ENCODE measurements at regions not wholly inside any gene's neighbourhood (a gene's known extent, or its start where the extent isn't known, plus 50 kb on each side); places are given as distances from the start of the nearest gene placed in this dataset.

GRCh38 chr13:33721724-33722123, 96.2 kb upstream of the RFC3 start:
- no peak for DNase-seq (ENCODE audit: low read depth in 6 of 9, low spot score in 9 of 9)
- peak overlapping the region in 1 of 2 donors; percentile 36 for H3K27ac ChIP-seq (ENCODE audit: low read depth in 1 of 2, low read length in 1 of 2)
- H3K4me3 ChIP-seq (ENCODE audit: low read length in 2 of 2): no peak overlapping the region
- H3K27me3 ChIP-seq (ENCODE audit: control insufficient read depth in 2 of 2, insufficient read depth in 1 of 2, low read length in 1 of 2): no peaks in the 10 kb centered on the region
- peaks cover 0 to 5% of the 10 kb centered on the region in 2 donors for H3K4me1 ChIP-seq (ENCODE audit: control insufficient read depth in 2 of 2, insufficient read depth in 2 of 2, low read length in 2 of 2)
- no peaks in the 10 kb centered on the region for H3K9me3 ChIP-seq (ENCODE audit: control insufficient read depth in 2 of 2, insufficient read depth in 1 of 2, low read length in 1 of 2)
- whole genome bisulfite sequencing: 37% methylated on average over 1 of the region's 1 CpG
- H3K36me3 ChIP-seq (ENCODE audit: control insufficient read depth in 2 of 2, insufficient read depth in 2 of 2, low read length in 1 of 2): no peaks in the 10 kb centered on the region

- Histone ChIP-seq H3K4me1 (ENCODE audit: control insufficient read depth in 2 of 2, insufficient read depth in 2 of 2, low read length in 2 of 2) (peaks cover 0 to 5% of the 10 kb centered on the region in 2 donors), H3K36me3 (ENCODE audit: control insufficient read depth in 2 of 2, insufficient read depth in 2 of 2, low read length in 1 of 2) (no peaks in the 10 kb centered on the region), H3K9me3 (ENCODE audit: control insufficient read depth in 2 of 2, insufficient read depth in 1 of 2, low read length in 1 of 2) (no peaks in the 10 kb centered on the region), H3K27ac (ENCODE audit: low read depth in 1 of 2, low read length in 1 of 2) (peak overlapping the region in 1 of 2 donors; percentile 36), H3K27me3 (ENCODE audit: control insufficient read depth in 2 of 2, insufficient read depth in 1 of 2, low read length in 1 of 2) (no peaks in the 10 kb centered on the region), H3K4me3 (ENCODE audit: low read length in 2 of 2) (no peak overlapping the region)
- no peak for DNase-seq (ENCODE audit: low read depth in 6 of 9, low spot score in 9 of 9)
- 56% methylated on average over 3 of the region's 3 CpGs for WGBS
Observed at GRCh38 chr13:33722216-33722915, 95.6 kb upstream of the RFC3 start.

GRCh38 chr13:33723365-33723764, 94.6 kb upstream of the RFC3 start:
- H3K9me3 ChIP-seq (ENCODE audit: control insufficient read depth in 2 of 2, insufficient read depth in 1 of 2, low read length in 1 of 2): no peaks in the 10 kb centered on the region
- no peak for DNase-seq (ENCODE audit: low read depth in 6 of 9, low spot score in 9 of 9)
- H3K27ac ChIP-seq (ENCODE audit: low read depth in 1 of 2, low read length in 1 of 2): no peak overlapping the region

DNA sequence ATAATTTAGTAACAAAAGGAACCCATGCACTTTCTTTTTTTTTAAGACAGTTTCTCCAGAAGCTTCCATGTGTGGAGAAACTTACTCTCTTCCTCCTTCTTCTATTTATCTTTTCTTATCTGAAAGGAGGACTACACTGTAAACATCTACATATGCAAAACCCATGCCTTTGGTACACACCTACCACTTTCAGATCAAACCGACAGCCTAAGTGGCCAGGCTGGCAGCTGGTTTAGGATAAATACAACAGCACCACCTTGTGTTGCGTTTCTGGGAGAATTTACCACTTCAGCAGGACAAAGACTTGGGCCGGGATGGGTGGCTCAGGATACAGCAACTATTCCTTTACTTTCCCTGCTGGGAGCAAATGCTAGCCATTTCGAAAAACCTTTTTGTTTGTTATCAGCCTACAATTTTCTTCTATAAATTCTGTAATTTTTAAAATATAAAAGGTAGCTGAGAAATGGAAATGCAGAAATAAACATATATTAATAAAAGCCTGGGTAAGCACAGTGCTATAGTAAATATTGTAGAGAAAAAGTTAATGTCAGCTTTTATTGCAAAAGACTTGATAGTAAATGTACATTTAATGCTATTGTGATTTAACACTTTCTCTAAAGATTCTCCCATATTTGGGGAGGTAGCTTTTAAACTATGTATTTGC, 94.0 kb upstream of the RFC3 start:
- Histone ChIP-seq H3K4me3 (ENCODE audit: low read length in 2 of 2) (no peak overlapping the region), H3K4me1 (ENCODE audit: control insufficient read depth in 2 of 2, insufficient read depth in 2 of 2, low read length in 2 of 2) (peaks cover 0 to 10% of the 10 kb centered on the region in 2 donors), H3K27me3 (ENCODE audit: control insufficient read depth in 2 of 2, insufficient read depth in 1 of 2, low read length in 1 of 2) (no peaks in the 10 kb centered on the region), H3K27ac (ENCODE audit: low read depth in 1 of 2, low read length in 1 of 2) (no peak overlapping the region), H3K36me3 (ENCODE audit: control insufficient read depth in 2 of 2, insufficient read depth in 2 of 2, low read length in 1 of 2) (no peaks in the 10 kb centered on the region), H3K9me3 (ENCODE audit: control insufficient read depth in 2 of 2, insufficient read depth in 1 of 2, low read length in 1 of 2) (no peaks in the 10 kb centered on the region)
- peak; percentile 21 to 82 (median 59) for DNase-seq (ENCODE audit: low read depth in 6 of 9, low spot score in 9 of 9)
- 13% methylated on average over 4 of the region's 4 CpGs for WGBS

More at GRCh38 chr13:33723365-33723764, 94.6 kb upstream of the RFC3 start:
- no peaks in the 10 kb centered on the region for H3K27me3 ChIP-seq (ENCODE audit: control insufficient read depth in 2 of 2, insufficient read depth in 1 of 2, low read length in 1 of 2)
- H3K36me3 ChIP-seq (ENCODE audit: control insufficient read depth in 2 of 2, insufficient read depth in 2 of 2, low read length in 1 of 2): no peaks in the 10 kb centered on the region
- H3K4me3 ChIP-seq (ENCODE audit: low read length in 2 of 2): no peak overlapping the region
- peaks cover 0 to 7% of the 10 kb centered on the region in 2 donors for H3K4me1 ChIP-seq (ENCODE audit: control insufficient read depth in 2 of 2, insufficient read depth in 2 of 2, low read length in 2 of 2)

GRCh38 chr13:33725340-33725739, 92.6 kb upstream of the RFC3 start:
- peaks cover 0 to 12% of the 10 kb centered on the region in 2 donors for H3K4me1 ChIP-seq (ENCODE audit: control insufficient read depth in 2 of 2, insufficient read depth in 2 of 2, low read length in 2 of 2)
- H3K27me3 ChIP-seq (ENCODE audit: control insufficient read depth in 2 of 2, insufficient read depth in 1 of 2, low read length in 1 of 2): no peaks in the 10 kb centered on the region
- no peak for DNase-seq (ENCODE audit: low read depth in 6 of 9, low spot score in 9 of 9)
- H3K36me3 ChIP-seq (ENCODE audit: control insufficient read depth in 2 of 2, insufficient read depth in 2 of 2, low read length in 1 of 2): no peaks in the 10 kb centered on the region
- no peak overlapping the region for H3K4me3 ChIP-seq (ENCODE audit: low read length in 2 of 2)
- H3K27ac ChIP-seq (ENCODE audit: low read depth in 1 of 2, low read length in 1 of 2): no peak overlapping the region
- H3K9me3 ChIP-seq (ENCODE audit: control insufficient read depth in 2 of 2, insufficient read depth in 1 of 2, low read length in 1 of 2): no peaks in the 10 kb centered on the region
- WGBS: 97% methylated on average over 2 of the region's 2 CpGs

GRCh38 chr13:33727297-33728083, 90.5 kb upstream of the RFC3 start:
- Histone ChIP-seq H3K9me3 (ENCODE audit: control insufficient read depth in 2 of 2, insufficient read depth in 1 of 2, low read length in 1 of 2) (no peaks in the 10 kb centered on the region), H3K27me3 (ENCODE audit: control insufficient read depth in 2 of 2, insufficient read depth in 1 of 2, low read length in 1 of 2) (no peaks in the 10 kb centered on the region), H3K36me3 (ENCODE audit: control insufficient read depth in 2 of 2, insufficient read depth in 2 of 2, low read length in 1 of 2) (no peaks in the 10 kb centered on the region), H3K4me1 (ENCODE audit: control insufficient read depth in 2 of 2, insufficient read depth in 2 of 2, low read length in 2 of 2) (peaks cover 0 to 12% of the 10 kb centered on the region in 2 donors), H3K4me3 (ENCODE audit: low read length in 2 of 2) (no peak overlapping the region), H3K27ac (ENCODE audit: low read depth in 1 of 2, low read length in 1 of 2) (no peak overlapping the region)
- 91% methylated on average over 4 of the region's 4 CpGs for WGBS
- DNase-seq (ENCODE audit: low read depth in 6 of 9, low spot score in 9 of 9): no peak

DNA sequence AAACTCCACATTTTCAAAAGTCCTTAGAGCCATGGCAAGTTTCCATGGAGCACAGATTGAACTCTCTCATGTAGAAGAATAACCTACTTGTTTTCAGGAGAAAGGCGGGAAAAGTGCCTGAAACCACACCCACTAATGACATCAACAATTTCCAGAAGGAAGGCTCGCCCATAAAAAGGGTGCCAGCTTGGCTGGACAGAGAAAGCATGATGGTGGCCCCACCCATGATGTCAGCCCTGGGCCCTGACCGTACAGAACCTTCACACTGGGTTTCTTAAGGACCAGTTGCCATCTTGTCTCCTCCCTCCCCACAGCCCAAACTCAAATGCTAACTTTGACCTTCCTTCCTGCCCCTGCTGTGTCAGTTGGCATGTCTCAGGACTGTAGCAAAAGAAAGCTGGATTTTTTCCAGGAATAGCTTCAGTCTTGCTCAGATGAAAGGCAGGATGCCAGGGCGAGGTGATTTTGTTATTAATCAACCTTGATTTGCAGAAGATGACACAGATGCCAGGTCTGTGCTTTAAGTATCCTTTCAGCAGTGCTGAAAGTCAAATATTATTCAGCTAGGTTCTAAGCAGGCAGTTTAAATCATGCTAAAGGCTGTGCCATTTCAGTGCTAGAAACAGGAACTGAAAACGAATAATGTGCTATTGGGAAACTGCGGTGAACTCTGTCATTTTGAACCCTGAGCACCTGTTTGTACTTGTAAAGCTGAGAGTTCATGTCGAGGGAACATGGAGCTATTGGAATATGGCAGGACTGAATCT, 89.5 kb upstream of the RFC3 start:
- no peaks in the 10 kb centered on the region for H3K27me3 ChIP-seq (ENCODE audit: control insufficient read depth in 2 of 2, insufficient read depth in 1 of 2, low read length in 1 of 2)
- no peaks in the 10 kb centered on the region for H3K9me3 ChIP-seq (ENCODE audit: control insufficient read depth in 2 of 2, insufficient read depth in 1 of 2, low read length in 1 of 2)
- WGBS: 67% methylated on average over 7 of the region's 7 CpGs
- DNase-seq (ENCODE audit: low read depth in 6 of 9, low spot score in 9 of 9): no peak
- H3K4me1 ChIP-seq (ENCODE audit: control insufficient read depth in 2 of 2, insufficient read depth in 2 of 2, low read length in 2 of 2): peaks cover 0 to 8% of the 10 kb centered on the region in 2 donors
- H3K36me3 ChIP-seq (ENCODE audit: control insufficient read depth in 2 of 2, insufficient read depth in 2 of 2, low read length in 1 of 2): no peaks in the 10 kb centered on the region
- peak overlapping the region in 1 of 2 donors; percentile 31 for H3K27ac ChIP-seq (ENCODE audit: low read depth in 1 of 2, low read length in 1 of 2)
- H3K4me3 ChIP-seq (ENCODE audit: low read length in 2 of 2): no peak overlapping the region

GRCh38 chr13:33730147-33730546, 87.8 kb upstream of the RFC3 start:
- H3K4me3 ChIP-seq (ENCODE audit: low read length in 2 of 2): no peak overlapping the region
- no peak for DNase-seq (ENCODE audit: low read depth in 6 of 9, low spot score in 9 of 9)
- no peaks in the 10 kb centered on the region for H3K27me3 ChIP-seq (ENCODE audit: control insufficient read depth in 2 of 2, insufficient read depth in 1 of 2, low read length in 1 of 2)
- H3K4me1 ChIP-seq (ENCODE audit: control insufficient read depth in 2 of 2, insufficient read depth in 2 of 2, low read length in 2 of 2): peaks cover 0 to 7% of the 10 kb centered on the region in 2 donors
- H3K27ac ChIP-seq (ENCODE audit: low read depth in 1 of 2, low read length in 1 of 2): no peak overlapping the region
- H3K36me3 ChIP-seq (ENCODE audit: control insufficient read depth in 2 of 2, insufficient read depth in 2 of 2, low read length in 1 of 2): no peaks in the 10 kb centered on the region
- WGBS: 58% methylated on average over 1 of the region's 1 CpG
- H3K9me3 ChIP-seq (ENCODE audit: control insufficient read depth in 2 of 2, insufficient read depth in 1 of 2, low read length in 1 of 2): no peaks in the 10 kb centered on the region

Data from thymus (tissue), 11 donors.